ENCODE measurements at regions not wholly inside any gene's neighbourhood (a gene's known extent, or its start where the extent isn't known, plus 50 kb on each side); places are given as distances from the start of the nearest gene placed in this dataset.

GRCh38 chr16:65473699-65474098 is 351.8 kb upstream of the CDH11 start:
- BruUV-seq (replicated peaks), result no TSS peak
- CTCF ChIA-PET, result no interaction called here
- RAD21 ChIA-PET (ENCODE audit: low non-redundant PET in 1 of 2, low total read pairs in 2 of 2, uncharacterized antibody in 2 of 2, unreplicated experiment in 2 of 2), result no interaction called here

GRCh38 chr16:65469116-65469515 is 347.3 kb upstream of the CDH11 start:
- no TSS peak for BruUV-seq (replicated peaks)
- ChIA-PET RAD21 (ENCODE audit: low non-redundant PET in 1 of 2, low total read pairs in 2 of 2, uncharacterized antibody in 2 of 2, unreplicated experiment in 2 of 2) (no interaction called here), CTCF (no interaction called here), POLR2A (no interaction called here)
- Histone ChIP-seq H2AFZ (ENCODE audit: low read depth, low read length, poor library complexity, severe bottlenecking) (no peak overlapping the region), H3K9me2 (ENCODE audit: insufficient read depth) (no peaks in the 10 kb centered on the region), H3K9me3 (ENCODE audit: control insufficient read depth in 1 of 2, insufficient read depth in 1 of 2, low read depth in 1 of 2, low read length in 2 of 2) (peaks cover 14 to 19% of the 10 kb centered on the region in 2 experiments; a peak in 3 of 4 replicates), H3K9ac (ENCODE audit: low read length) (no peak overlapping the region), H3K4me3 (replicated peaks in 1 of 2; ENCODE audit: low read depth in 1 of 2, low read length in 2 of 2) (no peak overlapping the region), H3K27me3 (ENCODE audit: insufficient read depth, low read length) (no peaks in the 10 kb centered on the region), H3K4me1 (ENCODE audit: control insufficient read depth in 1 of 2, insufficient read depth in 2 of 2, low read length in 2 of 2) (no peaks in the 10 kb centered on the region), H3K79me2 (ENCODE audit: insufficient read depth, low read length) (no peaks in the 10 kb centered on the region), H4K20me1 (ENCODE audit: insufficient read depth) (no peaks in the 10 kb centered on the region), H3K36me3 (ENCODE audit: control insufficient read depth in 1 of 2, insufficient read depth in 2 of 2, low read length in 2 of 2) (no peaks in the 10 kb centered on the region), H3K4me2 (ENCODE audit: low read length) (no peak overlapping the region), H3K27ac (ENCODE audit: low read depth, low read length) (no peak overlapping the region)
- DNase-seq (ENCODE audit: low read depth, low spot score) (no peak), ATAC-seq (no peak)
- intact Hi-C loops (cut with micrococcal nuclease), result no loop called here
- no peak for TF ChIP-seq SP1 (IDR thresholded peaks at IDR 0.05; ENCODE audit: low read depth)
- TF ChIP-seq RAD21 (IDR thresholded peaks at IDR 0.05; ENCODE audit: low read depth), result no peak
- TF ChIP-seq ZNF274 (IDR thresholded peaks at IDR 0.05; ENCODE audit: low read depth, low read length), result no peak
- TF ChIP-seq ZBTB33 (IDR thresholded peaks at IDR 0.05; ENCODE audit: extremely low read depth, insufficient replicate concordance, low read length), result no peak
- TF ChIP-seq REST (IDR thresholded peaks at IDR 0.05; ENCODE audit: low read depth), result no peak
- no peak for TF ChIP-seq FOSL1 (IDR thresholded peaks at IDR 0.05; ENCODE audit: low read depth)
- no peak for TF ChIP-seq SIN3A (IDR thresholded peaks at IDR 0.05; ENCODE audit: low read depth)
- TF ChIP-seq POLR2A (IDR thresholded peaks at IDR 0.05; ENCODE audit: borderline replicate concordance, extremely low read depth, insufficient read depth, insufficient read length), result no peak
- TF ChIP-seq YY1 (IDR thresholded peaks at IDR 0.05; ENCODE audit: extremely low read depth, insufficient replicate concordance, low read depth, low read length), result no peak
- no peak for TF ChIP-seq EZH2 (IDR thresholded peaks at IDR 0.05)
- no peak for TF ChIP-seq MAX (IDR thresholded peaks at IDR 0.05)
- no peak for TF ChIP-seq ZFX (IDR thresholded peaks at IDR 0.05)
- TF ChIP-seq EZH2phosphoT487 (IDR thresholded peaks at IDR 0.05; ENCODE audit: borderline replicate concordance), result no peak
- no peak for TF ChIP-seq SRF (IDR thresholded peaks at IDR 0.05; ENCODE audit: low read depth)
- TF ChIP-seq POLR2AphosphoS5 (IDR thresholded peaks at IDR 0.05; ENCODE audit: low read depth, low read length), result no peak
- TF ChIP-seq JUND (IDR thresholded peaks at IDR 0.05), result no peak
- no peak for TF ChIP-seq CBX3 (IDR thresholded peaks at IDR 0.05; ENCODE audit: low read depth)

More at GRCh38 chr16:65473699-65474098, 351.8 kb upstream of the CDH11 start:
- intact Hi-C loops (cut with micrococcal nuclease), result no loop called here
- Histone ChIP-seq H3K9me2 (ENCODE audit: insufficient read depth) (no peaks in the 10 kb centered on the region), H3K27ac (ENCODE audit: low read depth, low read length) (no peak overlapping the region), H4K20me1 (ENCODE audit: insufficient read depth) (no peaks in the 10 kb centered on the region), H3K4me2 (ENCODE audit: low read length) (no peak overlapping the region), H3K4me3 (replicated peaks in 1 of 2; ENCODE audit: low read depth in 1 of 2, low read length in 2 of 2) (no peak overlapping the region), H3K4me1 (ENCODE audit: control insufficient read depth in 1 of 2, insufficient read depth in 2 of 2, low read length in 2 of 2) (no peaks in the 10 kb centered on the region), H2AFZ (ENCODE audit: low read depth, low read length, poor library complexity, severe bottlenecking) (no peak overlapping the region), H3K27me3 (ENCODE audit: insufficient read depth, low read length) (no peaks in the 10 kb centered on the region), H3K9me3 (ENCODE audit: control insufficient read depth in 1 of 2, insufficient read depth in 1 of 2, low read depth in 1 of 2, low read length in 2 of 2) (peaks cover 10 to 26% of the 10 kb centered on the region in 2 experiments; a peak in 2 of 4 replicates), H3K9ac (ENCODE audit: low read length) (no peak overlapping the region), H3K36me3 (ENCODE audit: control insufficient read depth in 1 of 2, insufficient read depth in 2 of 2, low read length in 2 of 2) (no peaks in the 10 kb centered on the region), H3K79me2 (ENCODE audit: insufficient read depth, low read length) (no peaks in the 10 kb centered on the region)
- POLR2A ChIA-PET, result no interaction called here
- ATAC-seq (no peak), DNase-seq (ENCODE audit: low read depth, low spot score) (no peak)
- no peak for TF ChIP-seq TCF7L2 (IDR thresholded peaks at IDR 0.05; ENCODE audit: borderline replicate concordance, extremely low read depth, insufficient read depth, insufficient read length)
- TF ChIP-seq CBX3 (IDR thresholded peaks at IDR 0.05; ENCODE audit: low read depth), result no peak
